ENCODE measurements at regions not wholly inside any gene's neighbourhood (a gene's known extent, or its start where the extent isn't known, plus 50 kb on each side); places are given as distances from the start of the nearest gene placed in this dataset.

DNA sequence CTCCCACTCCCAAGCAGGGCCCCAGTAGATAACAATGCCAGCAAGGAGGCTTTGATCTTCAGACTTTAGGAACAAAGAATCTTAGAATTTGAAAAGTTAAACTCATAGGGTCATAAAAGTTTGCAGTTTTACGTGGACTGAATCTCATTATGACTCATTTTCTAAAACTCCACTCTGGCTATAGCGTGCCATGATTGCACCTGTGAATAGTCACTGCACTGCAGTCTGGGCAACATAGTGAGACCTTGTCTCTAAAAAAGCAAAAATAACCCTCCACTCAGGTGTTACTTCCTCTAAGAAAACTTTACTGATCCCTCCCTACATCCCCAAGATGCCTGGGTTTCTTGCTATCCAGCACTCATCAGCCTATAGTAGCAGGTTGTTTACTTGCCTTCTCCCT is 104.5 kb downstream of the IL20RB start:
- TF ChIP-seq POLR2AphosphoS5 (IDR thresholded peaks at IDR 0.05; ENCODE audit: low read depth, low read length) = no peak
- no peak for TF ChIP-seq POLR2A (IDR thresholded peaks at IDR 0.05; ENCODE audit: low read depth, low read length)
